ENCODE measurements at regions not wholly inside any gene's neighbourhood (a gene's known extent, or its start where the extent isn't known, plus 50 kb on each side); places are given as distances from the start of the nearest gene placed in this dataset.

GRCh38 chr2:129229830-129230441 is 749.5 kb upstream of the RAB6C start:
- Histone ChIP-seq H3K9me3 (ENCODE audit: low read depth, low read length) (no peaks in the 10 kb centered on the region), H3K79me2 (ENCODE audit: insufficient read depth, low read length) (no peaks in the 10 kb centered on the region), H3K36me3 (ENCODE audit: insufficient read depth, low read length) (no peaks in the 10 kb centered on the region), H3K4me2 (ENCODE audit: insufficient read depth, low read length) (no peak overlapping the region), H2AFZ (ENCODE audit: low read length) (no peak overlapping the region), H3K4me1 (ENCODE audit: insufficient read depth, low read length) (no peaks in the 10 kb centered on the region), H3K27ac (ENCODE audit: low read depth, low read length) (no peak overlapping the region), H3K27me3 (ENCODE audit: insufficient read depth, low read length) (no peaks in the 10 kb centered on the region), H4K20me1 (ENCODE audit: insufficient read depth, low read length) (no peaks in the 10 kb centered on the region), H3K4me3 (ENCODE audit: insufficient read depth, low read length) (no peak overlapping the region)
- DNase-seq (ENCODE audit: insufficient read length, low spot score, missing footprints) = no peak
- TF ChIP-seq, protein P1, sequence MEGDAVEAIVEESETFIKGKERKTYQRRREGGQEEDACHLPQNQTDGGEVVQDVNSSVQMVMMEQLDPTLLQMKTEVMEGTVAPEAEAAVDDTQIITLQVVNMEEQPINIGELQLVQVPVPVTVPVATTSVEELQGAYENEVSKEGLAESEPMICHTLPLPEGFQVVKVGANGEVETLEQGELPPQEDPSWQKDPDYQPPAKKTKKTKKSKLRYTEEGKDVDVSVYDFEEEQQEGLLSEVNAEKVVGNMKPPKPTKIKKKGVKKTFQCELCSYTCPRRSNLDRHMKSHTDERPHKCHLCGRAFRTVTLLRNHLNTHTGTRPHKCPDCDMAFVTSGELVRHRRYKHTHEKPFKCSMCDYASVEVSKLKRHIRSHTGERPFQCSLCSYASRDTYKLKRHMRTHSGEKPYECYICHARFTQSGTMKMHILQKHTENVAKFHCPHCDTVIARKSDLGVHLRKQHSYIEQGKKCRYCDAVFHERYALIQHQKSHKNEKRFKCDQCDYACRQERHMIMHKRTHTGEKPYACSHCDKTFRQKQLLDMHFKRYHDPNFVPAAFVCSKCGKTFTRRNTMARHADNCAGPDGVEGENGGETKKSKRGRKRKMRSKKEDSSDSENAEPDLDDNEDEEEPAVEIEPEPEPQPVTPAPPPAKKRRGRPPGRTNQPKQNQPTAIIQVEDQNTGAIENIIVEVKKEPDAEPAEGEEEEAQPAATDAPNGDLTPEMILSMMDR (IDR thresholded peaks at IDR 0.05; ENCODE audit: extremely low read depth, low read depth, low read length) = no peak

DNA sequence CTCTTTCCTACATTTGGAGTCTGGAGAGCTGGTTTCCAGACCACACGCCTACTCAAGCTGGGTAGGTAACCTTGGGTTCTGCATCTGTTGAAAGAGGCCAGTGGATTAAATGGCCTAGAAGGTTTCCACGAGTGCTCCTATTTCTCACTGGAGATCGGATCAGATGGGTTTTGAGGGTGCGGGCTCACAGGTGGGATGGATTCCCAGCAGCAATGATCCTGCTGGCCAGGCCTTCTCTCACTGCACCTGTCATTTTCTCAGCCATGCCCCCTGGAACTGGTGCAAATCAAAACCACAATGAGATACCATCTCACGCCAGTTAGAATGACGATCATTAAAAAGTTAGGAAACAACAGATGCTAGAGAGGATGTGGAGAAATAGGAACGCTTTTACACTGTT is 747.5 kb upstream of the RAB6C start:
- Histone ChIP-seq H3K27ac (ENCODE audit: low read depth, low read length) (no peak overlapping the region), H3K36me3 (ENCODE audit: insufficient read depth, low read length) (no peaks in the 10 kb centered on the region), H2AFZ (ENCODE audit: low read length) (no peak overlapping the region), H3K27me3 (ENCODE audit: insufficient read depth, low read length) (no peaks in the 10 kb centered on the region), H3K9me3 (ENCODE audit: low read depth, low read length) (no peaks in the 10 kb centered on the region), H3K4me3 (ENCODE audit: insufficient read depth, low read length) (no peak overlapping the region), H4K20me1 (ENCODE audit: insufficient read depth, low read length) (no peaks in the 10 kb centered on the region), H3K4me1 (ENCODE audit: insufficient read depth, low read length) (no peaks in the 10 kb centered on the region), H3K79me2 (ENCODE audit: insufficient read depth, low read length) (no peaks in the 10 kb centered on the region), H3K4me2 (ENCODE audit: insufficient read depth, low read length) (no peak overlapping the region)
- DNase-seq (ENCODE audit: insufficient read length, low spot score, missing footprints) = no peak
- TF ChIP-seq, protein P1 (IDR thresholded peaks at IDR 0.05; ENCODE audit: extremely low read depth, low read depth, low read length) = no peak

DNA sequence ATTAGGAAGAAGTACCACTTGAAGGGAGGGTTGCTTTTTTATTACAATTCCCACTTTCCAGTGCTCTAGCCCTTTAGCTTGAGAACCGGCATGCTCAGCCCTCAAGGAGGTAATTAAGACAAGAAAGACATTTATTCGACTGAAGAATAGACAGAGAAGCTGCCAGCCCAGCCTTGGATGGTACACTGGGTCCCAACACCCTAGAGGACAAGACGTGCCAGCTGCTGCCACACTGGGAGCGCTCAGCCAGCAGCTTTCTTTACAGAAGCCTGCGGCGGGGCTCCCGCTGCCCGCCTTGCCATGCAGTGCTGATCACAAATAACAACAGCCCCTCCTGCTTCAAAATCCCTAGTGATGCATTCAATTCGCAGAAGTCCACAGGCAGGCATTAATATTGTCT is 746.3 kb upstream of the RAB6C start:
- Histone ChIP-seq H3K4me2 (ENCODE audit: insufficient read depth, low read length) (no peak overlapping the region), H3K9me3 (ENCODE audit: low read depth, low read length) (no peaks in the 10 kb centered on the region), H3K79me2 (ENCODE audit: insufficient read depth, low read length) (no peaks in the 10 kb centered on the region), H4K20me1 (ENCODE audit: insufficient read depth, low read length) (no peaks in the 10 kb centered on the region), H3K4me3 (ENCODE audit: insufficient read depth, low read length) (no peak overlapping the region), H3K36me3 (ENCODE audit: insufficient read depth, low read length) (no peaks in the 10 kb centered on the region), H3K27me3 (ENCODE audit: insufficient read depth, low read length) (no peaks in the 10 kb centered on the region), H3K4me1 (ENCODE audit: insufficient read depth, low read length) (no peaks in the 10 kb centered on the region), H2AFZ (ENCODE audit: low read length) (no peak overlapping the region), H3K27ac (ENCODE audit: low read depth, low read length) (no peak overlapping the region)
- DNase-seq (ENCODE audit: insufficient read length, low spot score, missing footprints) = no peak
- TF ChIP-seq, protein P1 (IDR thresholded peaks at IDR 0.05; ENCODE audit: extremely low read depth, low read depth, low read length) = no peak

DNA sequence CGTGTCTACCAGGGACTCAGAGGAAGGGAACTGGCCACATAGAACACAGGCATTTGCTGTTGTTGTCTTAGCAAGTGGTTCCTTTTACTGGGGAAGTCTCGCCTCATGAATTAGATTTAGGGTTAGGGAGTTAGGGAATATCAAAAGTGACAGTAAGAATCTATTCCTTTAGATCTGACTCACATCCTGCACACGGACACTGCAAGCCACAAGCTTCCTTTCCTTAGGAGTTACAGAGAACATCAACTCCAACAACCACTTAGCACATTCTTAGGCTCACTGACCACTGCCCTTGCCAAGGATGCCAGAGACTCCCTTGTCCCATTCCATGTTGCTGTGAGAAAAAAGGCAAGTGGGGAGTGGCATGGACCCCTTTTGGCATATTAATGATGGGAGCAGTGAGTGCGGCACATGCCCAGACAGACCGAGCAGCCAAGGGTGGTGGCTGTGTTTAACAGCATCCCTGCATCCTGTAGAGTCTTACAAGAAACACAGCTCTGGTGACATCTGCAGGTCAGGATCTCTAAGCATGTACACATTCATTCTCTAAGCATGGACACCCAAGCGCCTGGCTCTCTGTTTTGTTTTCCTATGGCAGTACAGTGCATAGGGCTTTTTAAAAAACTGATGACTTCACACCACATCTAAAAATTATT is 745.6 kb upstream of the RAB6C start:
- H3K4me1 ChIP-seq (ENCODE audit: insufficient read depth, low read length) = no peaks in the 10 kb centered on the region
- H3K9me3 ChIP-seq (ENCODE audit: low read depth, low read length) = no peaks in the 10 kb centered on the region
- H3K36me3 ChIP-seq (ENCODE audit: insufficient read depth, low read length) = no peaks in the 10 kb centered on the region
- no peak overlapping the region for H3K4me3 ChIP-seq (ENCODE audit: insufficient read depth, low read length)
- TF ChIP-seq, protein P1 (IDR thresholded peaks at IDR 0.05; ENCODE audit: extremely low read depth, low read depth, low read length) = no peak
- no peak overlapping the region for H3K4me2 ChIP-seq (ENCODE audit: insufficient read depth, low read length)
- no peak overlapping the region for H2AFZ ChIP-seq (ENCODE audit: low read length)
- H3K27ac ChIP-seq (ENCODE audit: low read depth, low read length) = no peak overlapping the region
- no peaks in the 10 kb centered on the region for H3K27me3 ChIP-seq (ENCODE audit: insufficient read depth, low read length)
- no peak for DNase-seq (ENCODE audit: insufficient read length, low spot score, missing footprints)
- no peaks in the 10 kb centered on the region for H4K20me1 ChIP-seq (ENCODE audit: insufficient read depth, low read length)
- H3K79me2 ChIP-seq (ENCODE audit: insufficient read depth, low read length) = no peaks in the 10 kb centered on the region
